ENCODE measurements at regions not wholly inside any gene's neighbourhood (a gene's known extent, or its start where the extent isn't known, plus 50 kb on each side); places are given as distances from the start of the nearest gene placed in this dataset.

DNA sequence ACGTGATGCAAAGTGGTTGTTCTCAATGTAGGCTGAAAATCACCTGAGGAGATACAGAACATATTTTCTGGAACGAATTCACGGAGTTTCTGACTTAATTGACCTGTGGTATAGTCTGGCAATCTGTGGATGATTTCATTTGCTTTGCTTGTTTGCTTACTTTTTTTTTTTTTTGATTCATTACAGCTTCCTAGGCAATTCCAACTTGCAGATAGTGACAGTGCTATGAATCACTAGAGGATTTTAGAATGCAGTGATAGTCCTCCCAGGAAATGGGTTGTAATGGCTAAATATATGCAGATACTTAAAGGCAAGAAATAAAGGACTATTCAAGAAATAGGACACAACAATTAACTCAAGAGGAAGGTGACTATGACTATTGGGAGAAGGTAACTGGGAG lies 1378.1 kb upstream of the PRMT6 start:
- TF ChIP-seq POLR2A (IDR thresholded peaks at IDR 0.05; ENCODE audit: low read depth, low read length) (no peak), PAX5 (IDR thresholded peaks at IDR 0.05; ENCODE audit: insufficient read depth, low read length, severe bottlenecking) (no peak), TAF1 (IDR thresholded peaks at IDR 0.05; ENCODE audit: low read depth, low read length) (no peak)
